GM23248 (cell line): ENCODE measurements at regions not wholly inside any gene's neighbourhood (a gene's known extent, or its start where the extent isn't known, plus 50 kb on each side); places are given as distances from the start of the nearest gene placed in this dataset.

Experiments
- DNase-seq: peaks from one replicate; pipeline ENCODE4 v3.0.0-alpha.2; 2015
- H2AFZ ChIP-seq: fragments of 200-600 bp; sonication (generic); 2 replicates; pipeline ENCODE4 v1.6.1; 2016; ENCODE audit warnings: antibody characterized with exemption
- H3F3A ChIP-seq: fragments of 200-600 bp; sonication (generic); 2 replicates; pipeline ENCODE4 v1.6.1; 2016; ENCODE audit warnings: mild to moderate bottlenecking, antibody characterized with exemption, mixed run types; ENCODE audit not compliant: insufficient read depth
- H3K27ac ChIP-seq: fragments of 200-600 bp; sonication (generic); 2 replicates; pipeline ENCODE4 v1.5.1; 2016; ENCODE audit warnings: mild to moderate bottlenecking
- H3K27me3 ChIP-seq: fragments of 200-600 bp; sonication (generic); replicated peaks from 2 replicates; pipeline ENCODE4 v1.6.1; 2016; ENCODE audit warnings: mild to moderate bottlenecking; ENCODE audit not compliant: insufficient read depth
- H3K36me3 ChIP-seq: fragments of 200-600 bp; sonication (generic); 2 replicates; pipeline ENCODE4 v1.6.1; 2016; ENCODE audit warnings: low read depth, mild to moderate bottlenecking
- H3K4me1 ChIP-seq: fragments of 200-600 bp; sonication (generic); 2 replicates; pipeline ENCODE4 v1.6.1; 2016; ENCODE audit warnings: mild to moderate bottlenecking; ENCODE audit not compliant: insufficient read depth
- H3K4me2 ChIP-seq: fragments of 200-600 bp; sonication (generic); one replicate; pipeline ENCODE4 v1.6.1; 2016; ENCODE audit warnings: mild to moderate bottlenecking; ENCODE audit not compliant: unreplicated experiment
- H3K4me3 ChIP-seq: fragments of 200-600 bp; sonication (generic); 2 replicates; pipeline ENCODE4 v1.5.1; 2016; ENCODE audit warnings: mild to moderate bottlenecking
- H3K79me2 ChIP-seq: fragments of 200-600 bp; sonication (generic); 2 replicates; pipeline ENCODE4 v1.6.1; 2016; ENCODE audit warnings: mild to moderate bottlenecking; ENCODE audit not compliant: insufficient read depth
- H3K9ac ChIP-seq: fragments of 200-600 bp; sonication (generic); 2 replicates; pipeline ENCODE4 v1.6.1; 2016; ENCODE audit warnings: mild to moderate bottlenecking
- H3K9me2 ChIP-seq: fragments of 200-600 bp; sonication (generic); 2 replicates; pipeline ENCODE4 v1.6.1; 2016; ENCODE audit warnings: mixed run types, mild to moderate bottlenecking, moderate library complexity; ENCODE audit not compliant: insufficient read depth
- H3K9me3 ChIP-seq: fragments of 200-600 bp; sonication (generic); one replicate; pipeline ENCODE4 v1.6.1; 2017; ENCODE audit warnings: low read depth
- H4K20me1 ChIP-seq: fragments of 200-600 bp; sonication (generic); 2 replicates; pipeline ENCODE4 v1.6.0; 2016; ENCODE audit not compliant: insufficient read depth
- EZH2 ChIP-seq: fragments of 200-600 bp; sonication (generic); IDR thresholded peaks from 2 replicates; pipeline ENCODE4 v1.6.1; 2018; ENCODE audit warnings: antibody characterized with exemption, mild to moderate bottlenecking; ENCODE audit not compliant: insufficient read depth, poor library complexity, severe bottlenecking
- EZH2phosphoT487 ChIP-seq: fragments of 200-600 bp; sonication (generic); IDR thresholded peaks from 2 replicates; pipeline ENCODE4 v1.6.1; 2018; ENCODE audit warnings: antibody characterized with exemption, moderate library complexity, mild to moderate bottlenecking, low read depth; ENCODE audit not compliant: insufficient read depth
- WGBS, 2 experiments: methylation state at CpG; one replicate each; pipeline ENCODE4 v1.1.6; 2015 to 2017; ENCODE audit warnings: low lambda C conversion rate in 2 of 2, low coverage in 1 of 2; ENCODE audit errors: missing lambda C conversion rate in 2 of 2; 5-methylcytosine and 5-hydroxymethylcytosine counted together
- in situ Hi-C: fragments of 300-500 bp; cut with MboI; formaldehyde crosslinking; loops from 2 replicates; pipeline ENCODE4 v1.15.0; 2020

- DNase-seq = no peak
- in situ Hi-C loops = no loop called here
- no peaks in the 10 kb centered on the region for H3F3A ChIP-seq
- H3K27ac ChIP-seq = no peak overlapping the region
- H4K20me1 ChIP-seq = no peaks in the 10 kb centered on the region
- H3K4me1 ChIP-seq = no peaks in the 10 kb centered on the region
- H3K4me3 ChIP-seq = no peak overlapping the region
- H3K36me3 ChIP-seq = no peaks in the 10 kb centered on the region
- no peaks in the 10 kb centered on the region for H3K9me3 ChIP-seq
- H3K27me3 ChIP-seq = no peaks in the 10 kb centered on the region
- no peak overlapping the region for H2AFZ ChIP-seq
- H3K79me2 ChIP-seq = no peaks in the 10 kb centered on the region
- TF ChIP-seq EZH2phosphoT487 = no peak
- TF ChIP-seq EZH2 = no peak
- 19 to 33% methylated on average over 2 of the region's 2 CpGs for WGBS, 2 experiments
- H3K9me2 ChIP-seq = no peaks in the 10 kb centered on the region
- no peak overlapping the region for H3K4me2 ChIP-seq
- no peak overlapping the region for H3K9ac ChIP-seq
Measured at GRCh38 chr12:66900616-66901015, 221.7 kb upstream of the GRIP1 start.

GRCh38 chr12:66901138-66901932 lies 222.5 kb upstream of the GRIP1 start:
- TF ChIP-seq EZH2 (no peak), EZH2phosphoT487 (no peak)
- Histone ChIP-seq H3K4me3 (no peak overlapping the region), H2AFZ (no peak overlapping the region), H3K4me2 (no peak overlapping the region), H3K9ac (no peak overlapping the region), H4K20me1 (no peaks in the 10 kb centered on the region), H3K9me2 (no peaks in the 10 kb centered on the region), H3K36me3 (no peaks in the 10 kb centered on the region), H3F3A (no peaks in the 10 kb centered on the region), H3K79me2 (no peaks in the 10 kb centered on the region), H3K9me3 (no peaks in the 10 kb centered on the region), H3K4me1 (no peaks in the 10 kb centered on the region), H3K27ac (no peak overlapping the region), H3K27me3 (no peaks in the 10 kb centered on the region)
- 27 to 28% methylated on average over 4 of the region's 4 CpGs for WGBS, 2 experiments
- in situ Hi-C loops = no loop called here
- DNase-seq = no peak

DNA sequence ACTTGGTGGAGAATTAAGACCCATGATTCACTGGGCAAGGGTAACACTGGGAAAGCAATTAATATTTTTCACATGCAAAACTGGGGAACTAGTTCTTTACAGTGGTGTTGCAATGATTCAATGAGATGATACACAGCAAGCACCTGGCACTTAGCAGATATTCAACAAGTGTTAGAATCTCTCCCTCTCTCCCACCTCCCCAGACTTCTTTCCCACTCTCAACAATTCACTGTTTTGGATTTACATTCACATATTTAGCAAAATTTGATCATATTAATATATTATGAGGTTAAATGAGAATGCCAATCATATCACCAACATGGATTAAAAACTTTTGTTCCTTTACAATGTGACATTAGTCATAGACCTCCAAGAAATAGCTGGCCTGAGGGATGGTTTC lies 223.1 kb upstream of the GRIP1 start:
- Histone ChIP-seq H3K4me2 (no peak overlapping the region), H3K27me3 (no peaks in the 10 kb centered on the region), H3K36me3 (no peaks in the 10 kb centered on the region), H3K79me2 (no peaks in the 10 kb centered on the region), H3K9ac (no peak overlapping the region), H3K27ac (no peak overlapping the region), H3K4me3 (no peak overlapping the region), H4K20me1 (no peaks in the 10 kb centered on the region), H3F3A (no peaks in the 10 kb centered on the region), H3K4me1 (no peaks in the 10 kb centered on the region), H3K9me2 (no peaks in the 10 kb centered on the region), H3K9me3 (no peaks in the 10 kb centered on the region), H2AFZ (no peak overlapping the region)
- in situ Hi-C loops = no loop called here
- DNase-seq = no peak
- TF ChIP-seq EZH2phosphoT487 (no peak), EZH2 (no peak)

- no peak for TF ChIP-seq EZH2phosphoT487
- no peak for TF ChIP-seq EZH2
- no peak overlapping the region for H2AFZ ChIP-seq
- no peak overlapping the region for H3K9ac ChIP-seq
- H3K4me3 ChIP-seq = no peak overlapping the region
- H3K4me2 ChIP-seq = no peak overlapping the region
- no peaks in the 10 kb centered on the region for H4K20me1 ChIP-seq
- H3K79me2 ChIP-seq = no peaks in the 10 kb centered on the region
- H3K36me3 ChIP-seq = no peaks in the 10 kb centered on the region
- no peaks in the 10 kb centered on the region for H3K9me3 ChIP-seq
- no peak for DNase-seq
- H3K4me1 ChIP-seq = no peaks in the 10 kb centered on the region
- H3K9me2 ChIP-seq = no peaks in the 10 kb centered on the region
- WGBS, 2 experiments = 0 to 2% methylated on average over 1 of the region's 1 CpG
- H3K27ac ChIP-seq = no peak overlapping the region
- in situ Hi-C loops = no loop called here
- no peaks in the 10 kb centered on the region for H3K27me3 ChIP-seq
- no peaks in the 10 kb centered on the region for H3F3A ChIP-seq
Measured at GRCh38 chr12:66903782-66904396, 225.0 kb upstream of the GRIP1 start.

DNA sequence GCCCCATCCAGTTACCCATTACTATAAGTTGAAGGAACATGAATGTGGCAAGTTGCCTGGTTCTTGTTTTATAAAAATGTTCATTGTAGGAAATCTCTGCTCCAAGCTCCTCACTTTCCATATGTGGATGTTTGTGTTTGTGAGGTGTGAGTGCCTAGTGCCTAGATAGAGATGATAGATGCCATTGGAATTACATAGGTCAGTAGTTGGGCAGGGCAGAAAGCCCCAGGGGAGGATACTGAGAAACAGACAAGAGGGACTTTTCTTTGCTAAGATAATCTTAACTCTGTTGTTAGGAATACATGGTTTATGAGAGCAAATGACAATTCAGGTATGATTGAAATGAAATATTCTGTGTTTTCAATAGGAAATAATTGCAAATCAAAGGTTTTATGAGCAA lies 226.3 kb upstream of the GRIP1 start:
- Histone ChIP-seq H3K9ac (no peak overlapping the region), H3K4me2 (no peak overlapping the region), H2AFZ (no peak overlapping the region), H3K79me2 (no peaks in the 10 kb centered on the region), H3K4me3 (no peak overlapping the region), H3K27me3 (no peaks in the 10 kb centered on the region), H3K4me1 (no peaks in the 10 kb centered on the region), H3K9me3 (no peaks in the 10 kb centered on the region), H4K20me1 (no peaks in the 10 kb centered on the region), H3F3A (no peaks in the 10 kb centered on the region), H3K27ac (no peak overlapping the region), H3K9me2 (no peaks in the 10 kb centered on the region), H3K36me3 (no peaks in the 10 kb centered on the region)
- DNase-seq = no peak
- TF ChIP-seq EZH2 (no peak), EZH2phosphoT487 (no peak)
- in situ Hi-C loops = no loop called here
